Smooth muscle cell (in vitro differentiated cells): ENCODE measurements at regions not wholly inside any gene's neighbourhood (a gene's known extent, or its start where the extent isn't known, plus 50 kb on each side); places are given as distances from the start of the nearest gene placed in this dataset.

ENCODE experiments used
- DNase-seq: peaks from one replicate; lab custom pipeline; 2025; ENCODE audit not compliant: unreplicated experiment; lab: John Stamatoyannopoulos, UW
- H2AFZ ChIP-seq: fragments of 200-600 bp; sonication (generic); 2 replicates; pipeline ENCODE4 v1.6.0; 2016; ENCODE audit warnings: antibody characterized with exemption, low read depth, mild to moderate bottlenecking
- H3F3A ChIP-seq: fragments of 200-600 bp; sonication (generic); 2 replicates; pipeline ENCODE4 v1.6.0; 2017; ENCODE audit warnings: antibody characterized with exemption, low read depth
- H3K27ac ChIP-seq: fragments of 200-600 bp; sonication (generic); 2 replicates; pipeline ENCODE4 v1.5.1; 2016; ENCODE audit warnings: low read depth, mild to moderate bottlenecking
- H3K27me3 ChIP-seq: fragments of 200-600 bp; sonication (generic); 2 replicates; pipeline ENCODE4 v1.6.1; 2016; ENCODE audit warnings: low read depth, mild to moderate bottlenecking
- H3K36me3 ChIP-seq: fragments of 200-600 bp; sonication (generic); 2 replicates; pipeline ENCODE4 v1.5.1; 2016; ENCODE audit warnings: low read depth
- H3K4me1 ChIP-seq: fragments of 200-600 bp; sonication (generic); 2 replicates; pipeline ENCODE4 v1.5.1; 2016; ENCODE audit warnings: low read depth
- H3K4me2 ChIP-seq: fragments of 200-600 bp; sonication (generic); 2 replicates; pipeline ENCODE4 v1.6.0; 2016; ENCODE audit warnings: mild to moderate bottlenecking
- H3K4me3 ChIP-seq: fragments of 200-600 bp; sonication (generic); 2 replicates; pipeline ENCODE4 v1.5.1; 2016; ENCODE audit warnings: mild to moderate bottlenecking
- H3K79me2 ChIP-seq: fragments of 200-600 bp; sonication (generic); 2 replicates; pipeline ENCODE4 v1.6.0; 2016; ENCODE audit warnings: low read depth, mild to moderate bottlenecking
- H3K9ac ChIP-seq: fragments of 200-600 bp; sonication (generic); 2 replicates; pipeline ENCODE4 v1.6.0; 2016; ENCODE audit warnings: low read depth
- H3K9me3 ChIP-seq: fragments of 200-600 bp; sonication (generic); replicated peaks from 2 replicates; pipeline ENCODE4 v1.5.1; 2016; ENCODE audit warnings: low read depth
- H4K20me1 ChIP-seq: fragments of 200-600 bp; sonication (generic); 2 replicates; pipeline ENCODE4 v1.6.0; 2016; ENCODE audit warnings: low read depth
- CTCF ChIP-seq: fragments of 200-600 bp; sonication (generic); IDR thresholded peaks from 2 replicates; pipeline ENCODE4 v1.5.1; 2017; ENCODE audit warnings: borderline replicate concordance, mild to moderate bottlenecking, antibody characterized with exemption; ENCODE audit not compliant: insufficient read depth, poor library complexity, severe bottlenecking
- WGBS: methylation state at CpG from one replicate; pipeline ENCODE4 v1.1.7; 2016; ENCODE audit warnings: low lambda C conversion rate; 5-methylcytosine and 5-hydroxymethylcytosine counted together

DNA sequence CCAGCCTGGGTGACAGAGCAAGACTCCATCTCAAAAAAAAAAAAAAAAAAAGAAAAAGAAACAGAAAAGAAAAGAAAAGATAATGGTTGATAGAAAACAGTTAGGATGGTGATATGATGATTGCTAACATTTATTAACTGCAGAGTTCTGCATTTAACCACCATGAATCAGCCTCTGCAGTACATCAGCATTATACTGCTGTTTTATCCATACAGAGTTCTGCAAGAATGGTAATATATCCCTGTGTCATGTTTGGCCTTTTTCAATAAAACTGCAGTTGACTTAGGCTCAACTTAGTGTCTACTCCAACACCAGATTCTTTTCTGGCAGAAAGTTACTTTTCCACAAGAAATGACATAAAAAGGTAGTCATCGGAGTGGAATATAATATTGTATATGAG, 62.6 kb downstream of the DUSP6 start:
- Histone ChIP-seq H3K4me2 (no peak overlapping the region), H3K27me3 (no peaks in the 10 kb centered on the region), H3K9me3 (no peaks in the 10 kb centered on the region), H3K4me3 (no peak overlapping the region), H3K36me3 (no peaks in the 10 kb centered on the region), H3K4me1 (peaks cover 7% of the 10 kb centered on the region), H3K79me2 (no peaks in the 10 kb centered on the region), H2AFZ (no peak overlapping the region), H4K20me1 (no peaks in the 10 kb centered on the region), H3K27ac (no peak overlapping the region), H3K9ac (no peak overlapping the region), H3F3A (no peaks in the 10 kb centered on the region)
- no peak for TF ChIP-seq CTCF
- no peak for DNase-seq
- 100% methylated on average over 1 of the region's 1 CpG for WGBS

- Histone ChIP-seq H3K27ac (no peak overlapping the region), H3K4me1 (peaks cover 7% of the 10 kb centered on the region), H3K27me3 (no peaks in the 10 kb centered on the region), H4K20me1 (no peaks in the 10 kb centered on the region), H3K4me2 (no peak overlapping the region), H3K9ac (no peak overlapping the region), H3K36me3 (no peaks in the 10 kb centered on the region), H3K4me3 (no peak overlapping the region), H2AFZ (no peak overlapping the region), H3K79me2 (no peaks in the 10 kb centered on the region), H3K9me3 (no peaks in the 10 kb centered on the region), H3F3A (no peaks in the 10 kb centered on the region)
- TF ChIP-seq CTCF: no peak
- no peak for DNase-seq
These were observed 63.3 kb downstream of the DUSP6 start for GRCh38 chr12:89288959-89289358.

DNA sequence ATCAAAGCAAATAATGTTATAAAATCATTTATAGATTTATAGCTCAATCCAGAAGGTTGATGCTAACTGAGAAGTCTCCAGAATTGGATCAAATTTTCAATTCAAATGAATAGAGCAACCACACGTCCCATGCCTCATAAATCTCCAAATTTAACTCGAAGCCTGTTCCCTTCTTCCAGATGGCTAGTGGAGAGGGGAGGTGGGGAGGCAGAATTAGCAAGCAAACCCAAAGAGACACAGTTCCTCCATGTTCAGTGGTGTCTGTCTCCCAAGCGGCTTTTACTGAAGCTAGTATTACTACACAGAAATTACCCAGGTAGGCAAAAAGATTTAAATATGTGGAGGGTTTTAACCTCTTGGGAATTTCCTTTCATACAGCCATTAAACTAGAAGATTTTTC, 65.8 kb downstream of the DUSP6 start:
- no peak overlapping the region for H2AFZ ChIP-seq
- H3K4me2 ChIP-seq: no peak overlapping the region
- no peak for TF ChIP-seq CTCF
- no peak overlapping the region for H3K27ac ChIP-seq
- H3K4me1 ChIP-seq: no peaks in the 10 kb centered on the region
- no peaks in the 10 kb centered on the region for H3K36me3 ChIP-seq
- no peaks in the 10 kb centered on the region for H3F3A ChIP-seq
- no peaks in the 10 kb centered on the region for H4K20me1 ChIP-seq
- no peak overlapping the region for H3K9ac ChIP-seq
- no peak for DNase-seq
- no peak overlapping the region for H3K4me3 ChIP-seq
- H3K79me2 ChIP-seq: no peaks in the 10 kb centered on the region
- 82% methylated on average over 3 of the region's 3 CpGs for WGBS
- no peaks in the 10 kb centered on the region for H3K27me3 ChIP-seq
- no peaks in the 10 kb centered on the region for H3K9me3 ChIP-seq

DNA sequence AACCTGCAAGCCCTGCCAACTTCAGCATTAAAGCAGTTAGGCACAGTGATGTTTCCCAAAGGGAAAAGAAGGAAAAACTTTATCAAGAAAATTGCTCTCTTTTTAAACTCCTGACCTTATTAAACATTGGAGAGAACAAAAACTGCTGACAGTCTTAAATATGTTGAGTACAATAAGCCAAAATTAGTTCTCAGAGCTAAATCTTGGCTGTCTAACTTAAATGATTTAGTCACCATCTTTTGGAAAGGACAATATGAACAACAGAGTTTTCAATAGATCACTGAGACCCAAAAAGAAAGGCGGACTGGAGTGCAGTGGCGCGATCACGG, 70.8 kb downstream of the DUSP6 start:
- WGBS: 93% methylated on average over 4 of the region's 4 CpGs
- no peaks in the 10 kb centered on the region for H3F3A ChIP-seq
- H3K4me2 ChIP-seq: no peak overlapping the region
- no peak for DNase-seq
- H3K4me3 ChIP-seq: no peak overlapping the region
- no peaks in the 10 kb centered on the region for H3K9me3 ChIP-seq
- H2AFZ ChIP-seq: no peak overlapping the region
- no peak for TF ChIP-seq CTCF
- no peak overlapping the region for H3K9ac ChIP-seq
- H3K27me3 ChIP-seq: no peaks in the 10 kb centered on the region
- H3K27ac ChIP-seq: no peak overlapping the region
- no peaks in the 10 kb centered on the region for H4K20me1 ChIP-seq
- no peaks in the 10 kb centered on the region for H3K79me2 ChIP-seq
- no peaks in the 10 kb centered on the region for H3K4me1 ChIP-seq
- H3K36me3 ChIP-seq: no peaks in the 10 kb centered on the region
